GM21360 (cell line): ENCODE measurements at regions not wholly inside any gene's neighbourhood (a gene's known extent, or its start where the extent isn't known, plus 50 kb on each side); places are given as distances from the start of the nearest gene placed in this dataset.
"Not testable (repeated sequence)": the region's sequence is repeated elsewhere in the genome, so short reads cannot be mapped to it uniquely, and the experiment has no call there.

ENCODE experiments used
- ATAC-seq: cut with Tn5 transposase; IDR thresholded peaks from one replicate; pipeline ENCODE4 v1.9.1; 2021; ENCODE audit warnings: mild to moderate bottlenecking, moderate library complexity; ENCODE audit not compliant: unreplicated experiment

DNA sequence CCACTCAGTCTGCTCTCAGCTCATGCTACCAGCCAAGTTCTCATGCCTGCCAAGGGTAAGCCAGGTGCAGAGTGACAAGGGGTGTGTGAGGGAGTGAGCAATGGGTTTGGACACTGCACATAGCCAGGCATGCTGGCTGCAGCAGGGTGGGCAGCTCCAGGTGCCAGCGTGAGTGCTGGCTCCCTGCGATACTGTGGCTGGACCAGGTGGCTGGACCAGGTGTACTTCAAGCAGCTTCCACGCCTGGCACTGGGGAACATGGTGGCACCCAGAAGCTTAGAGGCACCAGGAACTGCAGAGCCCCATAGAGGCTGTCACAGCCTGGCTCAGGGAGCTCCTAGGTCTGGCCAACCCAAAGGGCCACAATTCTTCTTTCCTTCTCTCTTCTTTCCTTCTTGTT, 234.9 kb upstream of the GIMD1 start:
- no peak for ATAC-seq

DNA sequence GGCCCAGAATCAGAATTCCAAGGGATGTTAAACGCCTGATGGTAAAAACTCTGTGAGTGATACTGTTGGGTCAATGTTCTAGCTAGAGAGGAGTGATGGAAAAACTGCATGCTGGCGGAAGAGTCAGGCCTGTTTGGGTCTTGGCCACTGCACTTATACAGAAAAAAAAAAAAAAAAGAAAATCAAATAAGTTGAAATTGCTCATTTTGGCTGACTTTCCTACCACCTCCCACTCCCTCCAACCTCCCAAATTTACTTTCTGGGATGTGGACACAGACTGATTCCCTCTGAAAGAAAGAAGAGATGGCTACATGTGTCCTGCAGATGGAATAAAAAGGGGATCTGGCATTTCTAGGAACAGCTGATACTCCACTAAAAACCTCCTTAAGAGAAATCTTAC, 234.1 kb upstream of the GIMD1 start:
- no peak for ATAC-seq

DNA sequence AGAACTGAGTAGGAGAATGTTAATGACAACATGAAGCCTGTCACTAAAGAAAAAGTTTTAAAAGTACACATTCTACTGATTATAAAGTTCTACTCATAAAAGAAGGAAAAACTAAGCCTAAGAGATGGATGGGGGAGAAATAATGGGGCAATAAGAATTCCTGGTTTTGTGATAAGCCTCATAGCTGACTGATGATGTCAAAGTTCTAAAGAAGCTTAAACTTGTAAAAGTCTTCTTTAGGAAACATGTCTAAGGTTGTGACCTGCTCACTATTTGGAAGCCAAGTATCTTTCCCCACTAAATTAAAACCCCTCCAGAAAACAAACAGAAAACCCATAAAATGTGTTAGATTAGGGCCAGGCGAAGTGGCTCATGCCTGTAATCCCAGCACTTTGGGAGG, 232.9 kb upstream of the GIMD1 start:
- ATAC-seq, result no peak

DNA sequence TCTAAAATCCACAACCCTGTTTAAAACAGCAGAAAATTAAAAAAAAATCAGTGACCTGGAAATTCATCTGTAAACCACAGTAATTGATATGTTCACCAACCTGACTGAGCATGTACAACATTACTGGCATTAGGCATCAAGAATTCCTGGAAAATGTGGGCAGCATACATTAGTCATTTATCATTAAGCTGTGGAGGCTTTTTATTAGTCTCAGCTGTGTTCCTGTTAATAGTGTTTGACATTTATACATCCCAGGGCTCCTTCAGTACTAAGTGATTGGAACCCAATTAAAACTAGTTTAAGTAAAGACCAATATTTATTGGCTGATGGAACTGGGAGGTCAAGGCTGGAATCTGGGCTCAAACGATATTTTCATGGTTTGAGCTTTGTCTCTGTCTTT, 227.3 kb upstream of the GIMD1 start:
- no peak for ATAC-seq

DNA sequence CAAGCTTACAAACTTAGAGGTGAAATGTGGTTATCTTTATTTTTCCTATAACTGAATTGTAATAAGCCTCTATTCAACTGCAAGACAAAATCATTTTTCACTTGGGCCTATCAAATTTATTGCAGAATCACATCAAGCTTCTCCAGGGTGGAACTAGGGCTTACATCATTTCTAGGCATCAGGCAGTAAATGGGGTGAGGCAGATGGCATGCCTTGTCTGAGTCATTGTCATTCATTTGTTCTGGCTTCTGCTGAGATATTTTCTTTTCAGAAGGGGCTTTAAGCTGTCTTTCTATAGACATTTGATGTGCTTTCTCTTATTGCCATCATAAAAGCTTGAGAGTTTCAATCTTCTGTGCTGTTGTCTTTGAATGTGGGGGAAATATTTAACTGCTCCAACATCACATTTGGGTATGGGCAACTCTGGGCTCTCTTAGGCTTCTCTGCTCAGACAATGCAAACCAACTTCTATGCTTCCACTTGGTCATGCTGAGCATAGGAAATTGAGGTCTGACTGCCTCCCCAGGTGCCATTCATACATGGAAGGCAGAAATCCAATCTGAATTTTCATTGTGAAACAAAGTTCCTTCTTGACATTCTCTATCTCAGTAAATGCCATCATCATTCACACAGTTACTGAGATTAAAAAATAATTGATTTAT, 225.8 kb upstream of the GIMD1 start:
- ATAC-seq, result no peak

DNA sequence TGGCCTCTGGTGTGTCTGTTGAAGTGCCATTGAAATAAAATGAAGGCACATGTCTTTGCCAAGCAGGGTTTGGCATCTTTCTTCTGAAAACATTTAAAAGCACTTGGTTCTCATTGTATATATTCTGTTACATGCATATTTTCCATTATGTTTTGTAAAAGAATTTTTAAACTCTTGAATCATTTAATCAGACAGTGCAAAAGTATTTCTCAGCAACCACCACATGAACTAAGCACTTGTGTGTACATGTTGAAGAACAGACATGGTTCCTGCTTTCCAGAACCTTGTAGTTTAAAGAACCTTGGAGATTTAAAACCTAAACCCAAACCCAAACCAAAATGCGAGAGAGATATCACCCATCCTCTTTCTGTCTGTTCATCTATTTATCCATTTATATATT, 220.3 kb upstream of the GIMD1 start:
- ATAC-seq, result no peak

DNA sequence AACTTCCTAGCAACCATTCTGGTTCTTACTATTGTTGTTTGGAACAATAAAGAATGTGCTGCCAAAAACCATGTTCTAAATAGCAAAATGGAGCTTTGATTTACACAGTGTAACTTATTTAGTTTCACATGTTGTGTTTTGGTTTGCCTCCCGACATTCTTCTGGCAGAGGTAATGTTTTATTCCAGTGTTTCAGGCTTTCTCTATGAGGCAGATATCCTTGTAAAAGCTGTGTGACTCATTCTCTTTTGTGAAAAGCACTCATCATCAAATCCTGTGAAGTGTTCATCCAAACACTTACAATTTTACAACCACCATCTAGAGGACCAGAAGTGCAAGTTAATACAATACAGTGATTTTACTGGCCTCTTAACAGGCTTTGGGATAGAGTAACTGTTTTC, 219.0 kb upstream of the GIMD1 start:
- ATAC-seq, result no peak

DNA sequence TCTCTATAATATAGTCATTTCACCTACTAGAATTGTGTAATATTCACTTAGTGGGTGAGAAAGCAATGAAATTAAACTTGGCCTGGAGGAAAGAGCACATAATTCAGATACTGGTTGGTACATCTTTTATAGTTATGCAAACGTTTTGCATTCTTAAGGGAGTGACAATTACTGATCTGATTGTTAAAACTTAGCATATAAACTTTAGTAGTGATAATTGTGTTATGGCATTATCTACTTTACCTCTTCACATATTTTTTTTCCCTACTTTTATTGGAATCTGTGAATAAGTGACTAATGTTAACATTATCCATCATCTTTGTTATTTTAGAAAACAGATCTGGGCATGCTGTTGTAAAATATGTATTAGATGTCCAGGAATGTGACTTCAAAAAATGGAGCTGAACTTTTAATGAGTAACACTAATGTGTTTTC, 217.4 kb upstream of the GIMD1 start:
- no peak for ATAC-seq

DNA sequence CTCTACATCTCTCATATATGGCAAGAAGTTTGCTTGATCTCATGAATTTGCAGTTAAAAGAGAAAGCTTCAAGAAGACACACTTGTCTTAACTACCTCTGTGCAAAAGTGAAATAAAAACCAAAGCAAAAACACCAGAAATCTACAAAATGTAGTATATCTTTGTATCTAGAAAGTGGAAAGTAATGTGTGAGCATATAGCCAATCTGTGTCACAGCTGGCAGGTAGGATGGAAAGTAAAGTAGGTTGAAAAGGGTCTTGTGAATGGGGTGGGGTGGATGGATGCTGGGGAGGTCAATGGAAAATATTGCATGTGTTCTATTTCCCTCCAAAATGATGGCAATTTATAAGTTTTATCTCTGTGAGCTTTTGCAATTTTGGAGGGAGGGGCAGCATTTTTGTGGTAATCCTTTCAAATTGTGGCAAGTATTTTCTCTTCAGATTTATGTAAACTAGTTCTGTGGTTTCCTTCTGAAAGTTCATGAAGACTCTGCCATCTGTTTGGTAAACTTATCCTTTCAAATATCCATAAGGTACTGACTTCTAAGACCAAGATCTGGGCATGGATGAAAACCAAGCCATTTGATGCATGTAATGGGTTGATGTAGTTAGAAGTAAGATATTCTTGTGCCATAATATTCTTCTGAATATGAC, 215.9 kb upstream of the GIMD1 start:
- ATAC-seq, result no peak

DNA sequence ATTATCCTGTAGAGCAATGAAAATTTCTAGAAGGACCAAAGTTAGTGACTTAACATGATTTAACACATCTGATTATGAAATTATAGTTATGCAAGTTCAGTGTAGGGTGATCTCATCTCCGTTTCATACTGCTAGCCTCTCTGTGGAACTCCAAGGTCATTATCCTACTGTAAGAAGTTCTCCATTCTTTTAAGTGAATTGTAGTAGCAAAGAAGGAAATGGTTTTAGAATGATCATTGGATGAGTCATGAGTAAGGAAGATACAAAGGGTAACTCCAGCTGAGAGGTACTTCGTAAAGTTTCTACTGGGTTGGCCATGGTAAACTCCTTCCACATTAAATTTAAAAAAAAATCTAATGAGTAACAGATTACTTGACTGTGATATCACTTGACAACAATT, 215.0 kb upstream of the GIMD1 start:
- ATAC-seq, result no peak

DNA sequence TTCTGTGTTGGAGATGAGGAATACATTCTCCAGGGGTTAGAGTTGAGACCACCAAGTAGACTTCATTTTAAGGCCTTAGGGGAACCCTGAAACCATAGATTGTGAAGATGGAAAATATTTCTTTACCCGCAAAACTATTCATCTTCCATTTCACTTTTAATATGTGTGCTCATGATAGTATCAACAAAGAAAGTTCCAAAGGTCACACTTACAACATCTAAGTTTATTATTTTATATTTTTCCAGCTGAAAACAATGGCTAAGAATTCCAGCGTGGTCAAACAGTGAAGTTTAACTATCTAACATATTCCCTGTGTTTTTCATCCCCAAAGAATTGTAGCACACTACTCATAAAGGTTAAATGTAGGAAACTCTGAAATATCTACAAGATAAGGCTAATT, 214.5 kb upstream of the GIMD1 start:
- ATAC-seq, result no peak

DNA sequence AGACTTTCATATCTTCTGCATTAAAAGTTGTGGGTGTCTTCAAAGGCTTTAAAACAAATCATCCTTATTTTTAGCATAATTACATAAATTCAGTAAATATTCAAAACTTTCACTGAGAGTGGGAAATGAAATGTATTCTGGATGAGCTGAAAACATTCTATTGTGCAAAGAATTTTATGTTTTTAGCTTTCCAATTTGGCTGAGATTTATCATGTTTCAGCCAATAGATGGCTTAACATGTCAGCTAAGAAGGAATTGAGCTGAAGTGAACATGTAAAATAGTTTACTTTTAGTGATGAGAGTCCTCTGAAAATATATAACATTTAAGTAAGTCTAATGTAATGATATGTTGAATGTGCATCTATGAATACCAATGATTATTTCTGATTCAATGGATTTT, 213.5 kb upstream of the GIMD1 start:
- no peak for ATAC-seq

DNA sequence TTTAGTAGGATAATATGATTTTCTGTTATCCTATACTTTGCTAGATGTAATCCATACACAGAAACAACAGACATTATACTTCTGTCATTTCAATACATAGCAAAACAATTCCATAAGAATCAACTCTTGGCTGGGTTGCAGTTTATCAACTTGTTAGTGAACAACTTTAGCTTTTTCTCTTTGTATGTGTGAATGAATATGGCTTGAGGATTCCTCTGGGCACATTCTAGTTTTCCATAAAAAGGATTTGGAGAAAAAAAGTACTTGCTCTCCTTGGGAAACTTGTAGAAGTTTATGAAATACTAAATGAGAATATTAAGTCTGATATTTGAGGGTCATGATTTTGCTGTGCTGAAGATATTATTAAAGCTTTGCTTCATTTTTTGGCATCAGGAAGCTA, 210.7 kb upstream of the GIMD1 start:
- no peak for ATAC-seq

DNA sequence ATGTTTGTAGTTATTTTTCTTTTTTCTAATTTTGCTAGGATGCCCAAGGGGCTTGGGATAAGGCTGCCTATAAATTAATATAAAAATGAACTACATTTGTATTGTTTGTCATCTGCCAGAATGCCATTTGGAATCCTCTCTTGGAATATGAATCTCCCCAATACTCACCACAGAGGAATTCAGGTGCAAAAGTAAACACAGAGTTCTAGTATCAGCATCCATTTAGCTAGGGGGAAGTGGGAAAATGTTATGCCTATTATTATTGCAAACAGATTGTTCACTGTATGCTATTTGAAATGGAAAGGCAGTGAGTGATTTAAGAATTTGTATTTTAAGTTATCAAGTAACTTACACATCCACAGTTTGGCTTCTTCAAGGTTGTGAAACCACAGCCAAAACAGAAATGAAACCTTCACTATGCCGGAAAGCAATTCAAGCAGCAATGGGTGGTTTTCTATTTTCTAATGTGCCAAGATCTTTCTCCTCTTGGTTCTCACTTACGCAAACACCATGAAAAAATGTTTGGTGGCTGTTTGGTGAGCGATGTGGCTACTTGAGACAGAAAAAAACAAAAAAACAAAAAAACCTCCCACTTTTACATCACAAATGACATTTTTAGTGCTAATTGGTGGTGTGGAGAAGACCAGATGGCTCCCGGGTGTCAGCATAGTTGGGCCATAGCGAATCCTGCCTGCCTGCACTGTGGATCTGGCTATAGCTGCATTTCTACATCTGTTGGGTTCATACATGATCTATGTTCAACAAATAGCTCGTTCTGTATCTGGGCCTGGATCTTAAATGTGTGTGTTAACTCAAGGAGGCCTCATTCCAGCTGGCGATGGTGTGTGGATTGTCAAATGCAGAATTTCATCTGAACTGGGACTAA, 200.8 kb upstream of the GIMD1 start:
- ATAC-seq, result no peak

DNA sequence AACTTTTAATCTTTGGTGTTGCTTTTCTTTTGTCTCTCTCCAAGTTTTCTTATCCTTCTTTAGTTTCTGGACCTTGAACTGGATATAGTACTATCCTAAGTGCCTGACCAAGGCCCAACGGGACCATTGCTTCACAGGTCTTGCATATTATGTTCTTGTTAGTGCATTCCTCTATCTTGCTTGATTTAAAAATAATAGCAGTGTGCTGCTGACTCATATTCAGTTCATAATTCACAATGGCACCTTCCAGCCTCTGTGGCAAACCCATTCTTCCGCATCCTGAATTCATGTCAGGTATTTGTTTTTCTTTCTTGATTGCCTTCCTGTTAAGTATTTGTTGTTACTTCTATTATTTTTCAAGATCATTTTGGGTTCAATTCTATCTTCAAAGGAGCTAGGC, 197.1 kb upstream of the GIMD1 start:
- ATAC-seq, result no peak

DNA sequence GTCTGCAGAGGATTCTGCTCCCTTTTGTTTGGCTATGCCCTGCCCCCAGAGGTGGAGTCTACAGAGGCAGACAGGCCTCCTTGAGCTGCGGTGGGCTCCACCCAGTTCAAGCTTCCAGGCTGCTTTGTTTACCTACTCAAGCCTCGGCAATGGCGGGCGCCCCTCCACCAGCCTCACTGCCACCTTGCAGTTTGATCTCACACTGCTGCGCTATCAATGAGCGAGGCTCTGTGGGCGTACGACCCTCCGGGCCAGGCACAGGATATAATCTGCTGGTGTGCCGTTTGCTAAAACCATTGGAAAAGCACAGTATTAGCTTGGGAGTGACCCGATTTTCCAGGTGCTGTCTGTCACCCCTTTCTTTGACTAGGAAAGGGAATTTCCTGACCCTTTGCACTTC, 195.1 kb upstream of the GIMD1 start:
- not testable (repeated sequence) for ATAC-seq

DNA sequence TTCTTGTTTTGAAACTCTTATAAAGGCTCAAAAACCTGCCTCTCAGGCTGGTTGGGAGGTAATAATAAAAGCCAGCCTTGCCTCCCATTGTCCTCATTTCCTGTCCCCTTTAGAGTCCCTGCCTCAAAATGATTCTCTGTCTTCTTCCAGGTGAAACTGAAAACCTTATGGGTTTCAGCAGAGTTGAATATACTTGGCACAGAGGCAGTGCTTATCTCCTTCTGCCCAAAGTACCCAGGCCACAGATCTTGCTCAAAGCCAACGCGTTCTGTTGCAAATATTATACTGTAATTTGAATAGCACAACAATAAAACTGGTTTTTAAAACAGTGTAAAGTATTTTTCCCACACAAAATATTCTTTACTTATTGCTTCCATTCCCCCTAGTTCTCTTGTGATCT, 183.1 kb upstream of the GIMD1 start:
- ATAC-seq, result no peak

DNA sequence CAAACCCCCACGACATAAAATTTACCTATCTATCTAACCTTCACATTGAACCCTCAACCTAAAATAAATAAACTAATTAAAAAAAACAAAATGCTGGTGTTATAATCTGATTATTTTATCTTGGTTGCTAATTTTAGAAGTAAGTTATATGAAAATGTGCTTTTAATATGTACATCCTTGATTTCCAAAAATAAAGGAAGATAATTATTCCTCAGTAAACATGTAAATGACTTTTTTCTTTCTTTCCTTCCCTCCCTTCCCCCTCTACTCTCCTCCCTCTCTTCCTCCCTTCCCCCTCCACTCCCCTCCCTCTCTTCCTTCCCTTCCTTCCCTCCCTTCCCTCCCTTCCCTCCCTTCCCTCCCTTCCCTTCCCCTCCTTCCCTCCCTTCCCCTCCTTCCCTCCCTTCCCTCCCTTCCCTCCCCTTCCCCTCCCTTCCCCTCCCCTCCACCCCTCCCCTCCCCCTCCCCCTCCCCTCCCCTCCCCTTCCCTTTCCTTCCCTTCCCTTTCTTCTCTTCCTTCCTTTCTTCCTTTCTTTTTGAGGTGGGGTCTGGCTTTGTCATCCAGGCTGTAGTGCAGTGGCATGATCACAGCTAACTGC, 180.0 kb upstream of the GIMD1 start:
- no peak for ATAC-seq

DNA sequence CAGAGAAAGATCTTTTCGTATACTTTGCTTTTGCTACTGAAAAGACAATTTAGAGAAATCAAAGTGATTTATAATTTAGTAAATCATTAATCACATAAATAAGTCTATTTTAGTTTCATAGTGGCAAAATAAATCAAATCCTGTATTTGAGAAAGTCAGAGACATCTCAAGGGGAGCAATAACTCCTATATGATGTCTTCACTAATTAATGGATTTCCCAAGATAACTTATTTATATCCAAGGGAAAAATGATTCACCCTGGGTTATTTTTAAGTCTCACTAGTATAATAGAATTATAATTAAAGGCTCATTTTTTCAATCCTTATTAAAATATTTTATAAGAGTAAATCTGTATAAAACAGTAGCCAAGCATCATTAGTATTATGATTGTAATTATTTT, 177.8 kb upstream of the GIMD1 start:
- ATAC-seq, result no peak

DNA sequence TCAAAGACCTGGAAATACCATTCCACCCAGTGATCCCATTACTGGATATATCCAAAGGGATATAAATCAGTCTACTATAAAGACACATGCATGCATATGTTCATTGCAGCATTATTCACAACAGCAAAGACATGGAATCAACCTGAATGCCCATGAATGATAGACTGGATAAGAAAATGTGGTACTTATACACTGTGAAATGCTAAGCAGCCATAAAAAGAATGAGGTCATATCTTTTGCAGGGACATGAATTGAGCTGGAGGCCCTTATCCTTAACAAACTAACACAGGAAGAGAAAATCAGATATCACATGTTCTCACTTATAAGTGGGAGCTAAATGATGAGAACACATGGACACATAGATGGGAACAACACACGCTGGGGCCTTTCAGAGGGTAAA, 174.0 kb upstream of the GIMD1 start:
- ATAC-seq, result not testable (repeated sequence)

DNA sequence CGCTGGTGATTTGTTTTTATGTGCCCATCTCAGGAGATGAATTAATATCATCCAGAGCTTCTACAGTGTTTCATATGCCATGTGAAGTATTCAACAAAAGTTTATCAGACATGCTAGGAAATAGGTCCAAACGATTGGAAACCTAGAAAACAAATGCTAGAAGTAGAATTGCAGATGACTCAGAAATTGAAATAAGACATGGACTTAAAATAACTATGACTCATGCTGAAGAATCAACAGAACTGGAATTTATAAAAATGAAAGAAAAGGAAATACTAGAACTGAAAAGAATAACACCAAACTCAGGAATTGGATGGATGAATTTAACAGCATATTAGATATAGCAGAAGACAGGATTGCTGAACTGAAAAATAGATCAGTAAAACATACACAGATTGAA, 172.7 kb upstream of the GIMD1 start:
- no peak for ATAC-seq

DNA sequence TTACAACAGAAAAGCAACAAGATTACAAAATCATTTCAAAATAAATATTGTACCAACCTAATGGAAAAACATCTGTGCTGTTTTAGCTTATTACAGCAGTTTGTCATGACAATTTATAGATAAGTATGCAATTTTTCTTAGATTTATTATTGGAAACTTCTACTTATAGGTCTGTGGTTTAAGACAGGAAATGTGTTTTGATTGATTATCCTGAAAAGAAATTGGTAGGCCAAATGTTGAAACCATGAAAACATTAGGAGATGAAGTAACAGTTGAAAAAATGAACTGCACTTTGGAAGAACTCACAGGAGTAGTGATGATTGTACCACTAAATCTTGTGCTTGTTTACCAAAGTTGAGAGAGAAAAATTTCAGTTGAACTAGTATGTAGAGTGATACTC, 162.2 kb upstream of the GIMD1 start:
- no peak for ATAC-seq
